Tibial nerve (tissue), 4 donors: ENCODE measurements at regions not wholly inside any gene's neighbourhood (a gene's known extent, or its start where the extent isn't known, plus 50 kb on each side); places are given as distances from the start of the nearest gene placed in this dataset.

Experiments used
- DNase-seq, 2 donors: peaks; one replicate each; pipeline ENCODE4 v3.0.0-alpha.2; 2019; ENCODE audit warnings: low spot score in 2 of 2
- H3K27ac ChIP-seq, 4 donors: fragments of 200-600 bp; sonication (generic) in 3 of 4; one replicate each; pipeline ENCODE4 v1.5.1; 2017 to 2019; ENCODE audit warnings: mild to moderate bottlenecking in 1 of 4
- H3K27me3 ChIP-seq, 2 donors: fragments of 200-600 bp; sonication (generic) in 1 of 2; one replicate each; pipeline versions ENCODE4 v1.5.1 to v1.6.0; 2017 to 2019
- H3K36me3 ChIP-seq, 3 donors: fragments of 200-600 bp; sonication (generic); one replicate each; pipeline ENCODE4 v1.5.1; 2018 to 2019
- H3K4me1 ChIP-seq, 4 donors: fragments of 200-600 bp; sonication (generic) in 3 of 4; one replicate each; pipeline ENCODE4 v1.5.1; 2017 to 2019
- H3K4me3 ChIP-seq, 4 donors: fragments of 200-600 bp; sonication (generic) in 3 of 4; one replicate each; pipeline ENCODE4 v1.5.1; 2017 to 2019; ENCODE audit warnings: mild to moderate bottlenecking in 1 of 4, moderate library complexity in 1 of 4
- H3K9me3 ChIP-seq, 4 donors: fragments of 200-600 bp; sonication (generic) in 3 of 4; one replicate each; pipeline ENCODE4 v1.5.1; 2017 to 2019
- EP300 ChIP-seq, 2 donors: sonication (generic); formaldehyde crosslinking; IDR thresholded peaks; one replicate each; pipeline ENCODE4 v1.6.1; 2017; ENCODE audit warnings: antibody characterized with exemption in 2 of 2, mild to moderate bottlenecking in 1 of 2
- POLR2A ChIP-seq, 2 donors: fragments of 450-650 bp; IDR thresholded peaks; one replicate each; pipeline ENCODE4 v1.6.1; 2017; ENCODE audit warnings: antibody characterized with exemption in 2 of 2, mild to moderate bottlenecking in 2 of 2, moderate library complexity in 2 of 2
- WGBS, 2 donors: methylation state at CpG; one replicate each; pipeline ENCODE4 v1.1.5; 2018; 5-methylcytosine and 5-hydroxymethylcytosine counted together
- TF ChIP-seq, protein P1 (sequence below), 5 experiments: fragments of 200-600 bp in 3 of 5; fragments of 450-650 bp in 2 of 5; sonication (generic) in 3 of 5; IDR thresholded peaks; one replicate each; pipeline ENCODE4 v1.5.1; 2016 to 2019; ENCODE audit warnings: antibody characterized with exemption in 5 of 5, mild to moderate bottlenecking in 3 of 5, moderate library complexity in 2 of 5

DNA sequence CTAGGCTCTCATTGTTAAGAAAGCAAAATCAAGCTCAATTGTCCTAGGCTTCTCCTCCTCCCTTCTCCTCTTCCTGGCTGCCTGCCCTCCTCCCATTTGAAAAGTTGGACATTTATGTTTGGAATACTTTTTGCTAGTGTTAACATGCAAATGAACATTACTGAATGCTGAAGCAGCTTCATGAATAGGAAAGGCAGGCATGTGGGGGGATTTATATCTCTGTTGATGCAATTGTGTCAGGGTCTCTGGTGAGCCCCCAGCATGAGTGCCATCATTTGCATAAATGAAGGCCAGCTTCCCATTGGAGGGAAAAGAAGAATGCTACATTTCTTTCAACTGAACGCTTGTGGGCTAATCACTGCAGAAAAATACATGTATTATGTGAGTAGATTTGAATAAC, 160.1 kb upstream of the NDST3 start:
- Histone ChIP-seq H3K4me3 (no peak overlapping the region), H3K36me3 (no peaks in the 10 kb centered on the region), H3K27me3 (no peaks in the 10 kb centered on the region), H3K4me1 (no peaks in the 10 kb centered on the region), H3K9me3 (no peaks in the 10 kb centered on the region), H3K27ac (peak overlapping the region in 1 of 4 donors; percentile 21)
- no peak for DNase-seq
- no peak for TF ChIP-seq POLR2A (IDR thresholded peaks at IDR 0.05)
- WGBS, 2 donors = 37 to 38% methylated on average over 1 of the region's 1 CpG

DNA sequence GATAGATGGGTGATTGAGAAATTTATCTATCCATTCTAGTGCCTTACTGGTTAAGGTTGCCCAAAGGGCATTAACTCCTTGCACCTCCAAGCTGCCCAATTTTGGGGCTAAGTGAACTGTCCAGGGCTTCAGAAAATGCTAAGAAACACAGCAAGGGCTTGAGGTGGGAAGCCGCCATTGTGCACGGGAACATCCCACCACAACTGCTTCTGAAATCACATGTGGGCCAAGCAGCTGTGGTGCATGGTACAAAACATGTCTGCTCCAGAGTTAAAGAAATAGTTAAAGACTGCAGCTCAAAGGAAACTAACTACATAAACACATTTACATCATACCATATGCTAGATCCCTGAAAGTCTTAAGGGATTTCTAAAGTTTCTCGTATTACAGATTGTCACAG, 144.3 kb upstream of the NDST3 start:
- DNase-seq = no peak
- H3K36me3 ChIP-seq = no peaks in the 10 kb centered on the region
- H3K27me3 ChIP-seq = no peaks in the 10 kb centered on the region
- WGBS, 2 donors = 62 to 73% methylated on average over 3 of the region's 3 CpGs
- H3K4me3 ChIP-seq = no peak overlapping the region
- H3K27ac ChIP-seq = no peak overlapping the region
- H3K9me3 ChIP-seq = no peaks in the 10 kb centered on the region
- H3K4me1 ChIP-seq = peaks cover 0 to 11% (median 0%) of the 10 kb centered on the region in 4 donors
- TF ChIP-seq POLR2A (IDR thresholded peaks at IDR 0.05) = no peak
- TF ChIP-seq, protein P1, sequence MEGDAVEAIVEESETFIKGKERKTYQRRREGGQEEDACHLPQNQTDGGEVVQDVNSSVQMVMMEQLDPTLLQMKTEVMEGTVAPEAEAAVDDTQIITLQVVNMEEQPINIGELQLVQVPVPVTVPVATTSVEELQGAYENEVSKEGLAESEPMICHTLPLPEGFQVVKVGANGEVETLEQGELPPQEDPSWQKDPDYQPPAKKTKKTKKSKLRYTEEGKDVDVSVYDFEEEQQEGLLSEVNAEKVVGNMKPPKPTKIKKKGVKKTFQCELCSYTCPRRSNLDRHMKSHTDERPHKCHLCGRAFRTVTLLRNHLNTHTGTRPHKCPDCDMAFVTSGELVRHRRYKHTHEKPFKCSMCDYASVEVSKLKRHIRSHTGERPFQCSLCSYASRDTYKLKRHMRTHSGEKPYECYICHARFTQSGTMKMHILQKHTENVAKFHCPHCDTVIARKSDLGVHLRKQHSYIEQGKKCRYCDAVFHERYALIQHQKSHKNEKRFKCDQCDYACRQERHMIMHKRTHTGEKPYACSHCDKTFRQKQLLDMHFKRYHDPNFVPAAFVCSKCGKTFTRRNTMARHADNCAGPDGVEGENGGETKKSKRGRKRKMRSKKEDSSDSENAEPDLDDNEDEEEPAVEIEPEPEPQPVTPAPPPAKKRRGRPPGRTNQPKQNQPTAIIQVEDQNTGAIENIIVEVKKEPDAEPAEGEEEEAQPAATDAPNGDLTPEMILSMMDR (IDR thresholded peaks at IDR 0.05) = no peak
- TF ChIP-seq EP300 (IDR thresholded peaks at IDR 0.05) = no peak

DNA sequence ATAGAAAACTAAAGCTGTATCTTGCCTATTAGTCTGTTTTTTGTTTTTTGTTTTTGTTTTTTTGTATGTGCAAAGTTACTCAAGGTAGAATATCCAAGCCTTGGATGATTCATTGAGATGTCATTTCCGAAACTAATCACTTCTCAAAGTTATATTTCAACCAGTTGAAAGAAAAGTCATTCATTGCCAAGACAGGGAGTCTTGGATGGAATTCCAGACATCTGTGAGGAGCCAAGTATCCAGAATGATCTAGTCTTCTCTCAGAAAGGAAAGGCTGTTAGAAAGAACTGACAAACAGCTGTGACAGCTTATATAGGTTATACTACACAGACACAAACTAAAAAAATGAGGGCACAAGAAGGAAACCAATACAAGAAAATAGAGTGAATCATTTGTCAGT, 141.1 kb upstream of the NDST3 start:
- TF ChIP-seq, protein P1 (IDR thresholded peaks at IDR 0.05) = no peak
- TF ChIP-seq EP300 (IDR thresholded peaks at IDR 0.05) = no peak
- no peak for TF ChIP-seq POLR2A (IDR thresholded peaks at IDR 0.05)
- 33 to 42% methylated on average over 1 of the region's 1 CpG for WGBS, 2 donors
- Histone ChIP-seq H3K27ac (no peak overlapping the region), H3K4me3 (no peak overlapping the region), H3K27me3 (no peaks in the 10 kb centered on the region), H3K4me1 (peaks cover 0 to 11% (median 0%) of the 10 kb centered on the region in 4 donors), H3K9me3 (no peaks in the 10 kb centered on the region), H3K36me3 (no peaks in the 10 kb centered on the region)
- DNase-seq = no peak

DNA sequence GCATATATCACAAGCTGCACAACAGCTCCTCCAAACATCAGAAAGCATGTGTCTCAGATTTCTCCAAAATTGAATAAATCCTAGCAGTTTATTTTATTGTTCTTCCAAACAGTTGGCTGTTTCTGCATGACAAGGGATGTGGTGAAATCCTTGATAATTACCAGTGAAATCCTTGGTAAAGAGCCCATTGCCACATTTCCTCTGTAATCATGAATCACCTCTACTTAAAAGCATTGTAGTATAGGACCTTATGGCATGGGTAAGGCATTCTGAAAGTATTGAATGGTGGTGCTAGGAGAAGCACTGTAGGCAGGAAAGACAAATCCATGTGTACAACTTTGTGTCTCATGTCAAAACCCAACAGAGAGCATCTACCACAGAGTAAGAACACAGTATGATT, 135.8 kb upstream of the NDST3 start:
- no peak overlapping the region for H3K4me3 ChIP-seq
- H3K27me3 ChIP-seq = no peaks in the 10 kb centered on the region
- peaks cover 0 to 2% (median 0%) of the 10 kb centered on the region in 4 donors for H3K4me1 ChIP-seq
- no peaks in the 10 kb centered on the region for H3K9me3 ChIP-seq
- no peaks in the 10 kb centered on the region for H3K36me3 ChIP-seq
- no peak overlapping the region for H3K27ac ChIP-seq
- TF ChIP-seq EP300 (IDR thresholded peaks at IDR 0.05) (no peak), POLR2A (IDR thresholded peaks at IDR 0.05) (no peak)
- TF ChIP-seq, protein P1 (IDR thresholded peaks at IDR 0.05) = no peak
- DNase-seq = no peak

DNA sequence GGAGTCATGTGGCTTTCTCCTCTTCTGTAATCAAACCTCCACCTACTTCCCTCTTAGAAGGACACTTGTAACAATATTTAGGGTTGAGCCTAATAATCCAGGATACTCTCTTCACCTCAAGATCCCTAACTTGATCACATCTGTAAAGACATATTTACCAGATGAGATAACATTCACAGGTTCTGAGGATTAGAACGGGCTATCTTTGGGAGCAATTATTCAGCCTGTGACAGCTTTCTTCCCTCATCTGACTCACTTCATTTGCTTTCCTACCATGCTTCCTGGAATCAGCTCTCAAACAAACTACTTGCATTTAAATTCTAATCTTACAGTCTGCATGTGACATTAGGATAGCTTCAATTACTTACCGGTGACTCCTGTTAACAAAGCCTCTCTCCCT, 133.5 kb upstream of the NDST3 start:
- H3K4me1 ChIP-seq = no peaks in the 10 kb centered on the region
- DNase-seq = no peak
- no peak overlapping the region for H3K4me3 ChIP-seq
- H3K9me3 ChIP-seq = no peaks in the 10 kb centered on the region
- TF ChIP-seq, protein P1 (IDR thresholded peaks at IDR 0.05) = no peak
- TF ChIP-seq EP300 (IDR thresholded peaks at IDR 0.05) (no peak), POLR2A (IDR thresholded peaks at IDR 0.05) (no peak)
- H3K27ac ChIP-seq = no peak overlapping the region
- no peaks in the 10 kb centered on the region for H3K36me3 ChIP-seq
- H3K27me3 ChIP-seq = no peaks in the 10 kb centered on the region
- WGBS, 2 donors = 49 to 63% methylated on average over 2 of the region's 2 CpGs

DNA sequence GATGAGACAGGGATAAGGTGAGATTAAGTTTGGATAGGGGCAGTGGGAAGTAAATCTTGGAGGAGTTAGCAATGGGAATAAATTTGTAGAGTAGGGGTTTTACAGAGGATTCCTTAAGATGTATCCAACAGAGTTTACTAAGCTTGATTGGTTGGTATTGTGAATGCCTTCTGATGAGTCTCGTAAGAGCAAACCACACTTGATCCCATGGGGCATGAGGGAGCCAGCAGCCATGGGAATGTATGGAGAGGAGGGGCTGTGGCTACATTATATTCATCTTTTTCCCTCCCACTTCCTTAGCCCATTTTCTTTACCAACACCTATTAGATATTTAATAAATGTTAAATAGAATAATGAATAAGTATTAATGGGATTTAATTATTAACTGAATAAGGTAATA, 126.6 kb upstream of the NDST3 start:
- TF ChIP-seq, protein P1 (IDR thresholded peaks at IDR 0.05) = no peak
- TF ChIP-seq POLR2A (IDR thresholded peaks at IDR 0.05) (no peak), EP300 (IDR thresholded peaks at IDR 0.05) (no peak)
- H3K4me3 ChIP-seq = no peak overlapping the region
- H3K36me3 ChIP-seq = no peaks in the 10 kb centered on the region
- WGBS, 2 donors = 68 to 85% methylated on average over 1 of the region's 1 CpG
- no peak for DNase-seq
- no peaks in the 10 kb centered on the region for H3K27me3 ChIP-seq
- no peaks in the 10 kb centered on the region for H3K4me1 ChIP-seq
- no peak overlapping the region for H3K27ac ChIP-seq
- no peaks in the 10 kb centered on the region for H3K9me3 ChIP-seq
